HepG2 (cell line): ENCODE measurements at regions not wholly inside any gene's neighbourhood (a gene's known extent, or its start where the extent isn't known, plus 50 kb on each side); places are given as distances from the start of the nearest gene placed in this dataset.

Source experiments
- ATF2 ChIP-seq: sonication (generic); formaldehyde crosslinking; IDR thresholded peaks from 2 replicates; pipeline ENCODE4 v1.4.0; 2020; ENCODE audit warnings: missing genetic modification reagents
- CTCF ChIP-seq: sonication (generic); formaldehyde crosslinking; IDR thresholded peaks from 2 replicates; pipeline ENCODE4 v1.5.0; 2020; ENCODE audit warnings: mild to moderate bottlenecking, missing genetic modification reagents, moderate library complexity
- FOXM1 ChIP-seq: sonication (generic); formaldehyde crosslinking; IDR thresholded peaks from 2 replicates; pipeline ENCODE4 v1.5.0; 2020; ENCODE audit warnings: missing genetic modification reagents
- HDAC2 ChIP-seq: sonication (generic); formaldehyde crosslinking; IDR thresholded peaks from 2 replicates; pipeline ENCODE4 v1.4.0; 2020; ENCODE audit warnings: missing genetic modification reagents
- MLX ChIP-seq: IDR thresholded peaks from 2 replicates; pipeline ENCODE4 v1.6.1; 2016
- NFIC ChIP-seq: IDR thresholded peaks from 2 replicates; pipeline ENCODE4 v1.6.1; 2012; ENCODE audit warnings: mild to moderate bottlenecking, low read length, inconsistent platforms
- PBX2 ChIP-seq: IDR thresholded peaks from 2 replicates; pipeline ENCODE4 v1.6.1; 2016; ENCODE audit warnings: control low read depth
- REST ChIP-seq, 2 experiments: IDR thresholded peaks; 2 replicates each; pipeline ENCODE4 v1.6.1; 2011 to 2012; ENCODE audit warnings: low read length in 2 of 2, borderline replicate concordance in 1 of 2, low read depth in 1 of 2, mild to moderate bottlenecking in 1 of 2, moderate library complexity in 1 of 2
- SMAD1 ChIP-seq: sonication (generic); formaldehyde crosslinking; IDR thresholded peaks from 2 replicates; pipeline ENCODE4 v1.4.0; 2020; ENCODE audit warnings: missing genetic modification reagents, low read depth, mild to moderate bottlenecking, borderline replicate concordance
- SP1 ChIP-seq, 2 experiments: fragments of 450-650 bp in 1 of 2; sonication (generic) in 1 of 2; formaldehyde crosslinking in 1 of 2; IDR thresholded peaks; 2 replicates each; pipeline versions ENCODE4 v1.4.0 to v1.6.1; 2016 to 2020; ENCODE audit warnings: missing genetic modification reagents in 1 of 2
- ZNF124 ChIP-seq: sonication (generic); formaldehyde crosslinking; IDR thresholded peaks from 2 replicates; pipeline ENCODE4 v1.4.0; 2020; ENCODE audit warnings: missing genetic modification reagents
- ZNF34 ChIP-seq: sonication (generic); formaldehyde crosslinking; IDR thresholded peaks from 2 replicates; pipeline ENCODE4 v1.4.0; 2020; ENCODE audit warnings: mild to moderate bottlenecking, missing genetic modification reagents, borderline replicate concordance

- TF ChIP-seq REST (IDR thresholded peaks at IDR 0.05; ENCODE audit: borderline replicate concordance in 1 of 2, low read depth in 1 of 2, low read length in 2 of 2) (no peak), ZNF124 (CRISPR knock-in tag) (no peak), HDAC2 (CRISPR knock-in tag) (no peak), CTCF (CRISPR knock-in tag) (no peak), NFIC (no peak), SP1 (IDR thresholded peaks at IDR 0.05) (no peak), SP1 (CRISPR knock-in tag; IDR thresholded peaks at IDR 0.05) (no peak), ATF2 (CRISPR knock-in tag) (no peak), SMAD1 (CRISPR knock-in tag) (no peak), ZNF34 (CRISPR knock-in tag) (no peak), FOXM1 (CRISPR knock-in tag) (no peak), PBX2 (CRISPR knock-in tag) (no peak), MLX (CRISPR knock-in tag) (no peak)
Observed at GRCh38 chr6:19432966-19433498, 404.1 kb upstream of the ID4 start.
